GM12878 (cell line): ENCODE measurements at regions not wholly inside any gene's neighbourhood (a gene's known extent, or its start where the extent isn't known, plus 50 kb on each side); places are given as distances from the start of the nearest gene placed in this dataset.

ENCODE experiments used
- BACH1 ChIP-seq: fragments of 450-650 bp; IDR thresholded peaks from 2 replicates; pipeline ENCODE4 v1.6.1; 2017; ENCODE audit warnings: mild to moderate bottlenecking, borderline replicate concordance
- BCL11A ChIP-seq: IDR thresholded peaks from 2 replicates; pipeline ENCODE4 v1.6.1; 2011; ENCODE audit warnings: low read depth, low read length
- CBX5 ChIP-seq: sonication (generic); IDR thresholded peaks from 2 replicates; pipeline ENCODE4 v1.6.1; 2016; ENCODE audit warnings: low read depth, moderate library complexity, mild to moderate bottlenecking, inconsistent platforms
- ETV6 ChIP-seq, 2 experiments: fragments of 450-650 bp in 1 of 2; IDR thresholded peaks in 1 of 2; conservative IDR thresholded peaks in 1 of 2; 2 replicates each; pipeline ENCODE4 v1.6.1; 2014; ENCODE audit warnings: antibody characterized with exemption in 1 of 2, borderline replicate concordance in 1 of 2, low read depth in 1 of 2, mild to moderate bottlenecking in 1 of 2, moderate library complexity in 1 of 2
- FOXM1 ChIP-seq: IDR thresholded peaks from 2 replicates; pipeline ENCODE4 v1.6.1; 2012; ENCODE audit warnings: low read depth, mild to moderate bottlenecking, inconsistent platforms, low read length, moderate library complexity
- HDAC6 ChIP-seq: fragments of 200-600 bp; sonication (generic); IDR thresholded peaks from one replicate; pipeline ENCODE4 v1.8.0; 2017; ENCODE audit warnings: antibody characterized with exemption; ENCODE audit not compliant: unreplicated experiment
- KLF5 ChIP-seq: fragments of 450-650 bp; IDR thresholded peaks from 2 replicates; pipeline ENCODE4 v1.6.1; 2014; ENCODE audit warnings: mild to moderate bottlenecking; ENCODE audit not compliant: partially characterized antibody
- MLLT1 ChIP-seq: fragments of 450-650 bp; IDR thresholded peaks from 2 replicates; pipeline ENCODE4 v1.6.1; 2016; ENCODE audit warnings: mild to moderate bottlenecking
- NR2C2 ChIP-seq: IDR thresholded peaks from 2 replicates; pipeline ENCODE4 v1.6.1; 2011; ENCODE audit warnings: borderline replicate concordance, low read depth; ENCODE audit not compliant: control insufficient read depth, insufficient read length
- POU2F2 ChIP-seq: IDR thresholded peaks from 3 replicates; pipeline ENCODE4 v1.6.1; 2011; ENCODE audit warnings: low read depth, mild to moderate bottlenecking, low read length, borderline replicate concordance
- USF2 ChIP-seq: IDR thresholded peaks from 2 replicates; pipeline ENCODE4 v1.6.1; 2011; ENCODE audit warnings: low read depth, low read length, improper control_type of control experiment, borderline replicate concordance
- ZNF274 ChIP-seq: IDR thresholded peaks from one replicate; pipeline ENCODE4 v1.8.0; 2011; ENCODE audit not compliant: insufficient read length, insufficient read depth
- TF ChIP-seq, protein P1 (sequence below): fragments of 450-650 bp; IDR thresholded peaks from 2 replicates; pipeline ENCODE4 v1.6.1; 2018; ENCODE audit warnings: borderline replicate concordance, mild to moderate bottlenecking; ENCODE audit not compliant: partially characterized antibody
- TF ChIP-seq, protein P2 (sequence below): IDR thresholded peaks from 2 replicates; pipeline ENCODE4 v1.6.1; 2011; ENCODE audit warnings: mild to moderate bottlenecking, low read depth, low read length, moderate library complexity; ENCODE audit not compliant: insufficient replicate concordance
- TF ChIP-seq, protein P3 (sequence below): IDR thresholded peaks from 2 replicates; pipeline ENCODE4 v1.6.1; 2012; ENCODE audit warnings: improper control_type of control experiment, low read depth, low read length; ENCODE audit not compliant: insufficient replicate concordance

GRCh38 chr13:103276775-103277498, 210.7 kb upstream of the SLC10A2 start (continued):
- TF ChIP-seq, protein P1, sequence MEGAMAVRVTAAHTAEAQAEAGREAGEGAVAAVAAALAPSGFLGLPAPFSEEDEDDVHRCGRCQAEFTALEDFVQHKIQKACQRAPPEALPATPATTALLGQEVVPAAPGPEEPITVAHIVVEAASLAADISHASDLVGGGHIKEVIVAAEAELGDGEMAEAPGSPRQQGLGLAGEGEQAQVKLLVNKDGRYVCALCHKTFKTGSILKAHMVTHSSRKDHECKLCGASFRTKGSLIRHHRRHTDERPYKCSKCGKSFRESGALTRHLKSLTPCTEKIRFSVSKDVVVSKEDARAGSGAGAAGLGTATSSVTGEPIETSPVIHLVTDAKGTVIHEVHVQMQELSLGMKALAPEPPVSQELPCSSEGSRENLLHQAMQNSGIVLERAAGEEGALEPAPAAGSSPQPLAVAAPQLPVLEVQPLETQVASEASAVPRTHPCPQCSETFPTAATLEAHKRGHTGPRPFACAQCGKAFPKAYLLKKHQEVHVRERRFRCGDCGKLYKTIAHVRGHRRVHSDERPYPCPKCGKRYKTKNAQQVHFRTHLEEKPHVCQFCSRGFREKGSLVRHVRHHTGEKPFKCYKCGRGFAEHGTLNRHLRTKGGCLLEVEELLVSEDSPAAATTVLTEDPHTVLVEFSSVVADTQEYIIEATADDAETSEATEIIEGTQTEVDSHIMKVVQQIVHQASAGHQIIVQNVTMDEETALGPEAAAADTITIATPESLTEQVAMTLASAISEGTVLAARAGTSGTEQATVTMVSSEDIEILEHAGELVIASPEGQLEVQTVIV: no peak
- TF ChIP-seq, protein P2, sequence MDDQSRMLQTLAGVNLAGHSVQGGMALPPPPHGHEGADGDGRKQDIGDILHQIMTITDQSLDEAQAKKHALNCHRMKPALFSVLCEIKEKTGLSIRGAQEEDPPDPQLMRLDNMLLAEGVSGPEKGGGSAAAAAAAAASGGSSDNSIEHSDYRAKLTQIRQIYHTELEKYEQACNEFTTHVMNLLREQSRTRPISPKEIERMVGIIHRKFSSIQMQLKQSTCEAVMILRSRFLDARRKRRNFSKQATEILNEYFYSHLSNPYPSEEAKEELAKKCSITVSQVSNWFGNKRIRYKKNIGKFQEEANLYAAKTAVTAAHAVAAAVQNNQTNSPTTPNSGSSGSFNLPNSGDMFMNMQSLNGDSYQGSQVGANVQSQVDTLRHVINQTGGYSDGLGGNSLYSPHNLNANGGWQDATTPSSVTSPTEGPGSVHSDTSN: peak; percentile 66
- TF ChIP-seq NR2C2: no peak
- no peak for TF ChIP-seq ETV6 (conservative IDR thresholded peaks at IDR 0.05 in 1 of 2, IDR thresholded peaks at IDR 0.05 in 1 of 2; ENCODE audit: borderline replicate concordance in 1 of 2, low read depth in 1 of 2)
- TF ChIP-seq HDAC6: no peak
- no peak for TF ChIP-seq ZNF274
- TF ChIP-seq BACH1: peak; percentile 71; the same call in 1 of the 2 replicates
- TF ChIP-seq, protein P3, sequence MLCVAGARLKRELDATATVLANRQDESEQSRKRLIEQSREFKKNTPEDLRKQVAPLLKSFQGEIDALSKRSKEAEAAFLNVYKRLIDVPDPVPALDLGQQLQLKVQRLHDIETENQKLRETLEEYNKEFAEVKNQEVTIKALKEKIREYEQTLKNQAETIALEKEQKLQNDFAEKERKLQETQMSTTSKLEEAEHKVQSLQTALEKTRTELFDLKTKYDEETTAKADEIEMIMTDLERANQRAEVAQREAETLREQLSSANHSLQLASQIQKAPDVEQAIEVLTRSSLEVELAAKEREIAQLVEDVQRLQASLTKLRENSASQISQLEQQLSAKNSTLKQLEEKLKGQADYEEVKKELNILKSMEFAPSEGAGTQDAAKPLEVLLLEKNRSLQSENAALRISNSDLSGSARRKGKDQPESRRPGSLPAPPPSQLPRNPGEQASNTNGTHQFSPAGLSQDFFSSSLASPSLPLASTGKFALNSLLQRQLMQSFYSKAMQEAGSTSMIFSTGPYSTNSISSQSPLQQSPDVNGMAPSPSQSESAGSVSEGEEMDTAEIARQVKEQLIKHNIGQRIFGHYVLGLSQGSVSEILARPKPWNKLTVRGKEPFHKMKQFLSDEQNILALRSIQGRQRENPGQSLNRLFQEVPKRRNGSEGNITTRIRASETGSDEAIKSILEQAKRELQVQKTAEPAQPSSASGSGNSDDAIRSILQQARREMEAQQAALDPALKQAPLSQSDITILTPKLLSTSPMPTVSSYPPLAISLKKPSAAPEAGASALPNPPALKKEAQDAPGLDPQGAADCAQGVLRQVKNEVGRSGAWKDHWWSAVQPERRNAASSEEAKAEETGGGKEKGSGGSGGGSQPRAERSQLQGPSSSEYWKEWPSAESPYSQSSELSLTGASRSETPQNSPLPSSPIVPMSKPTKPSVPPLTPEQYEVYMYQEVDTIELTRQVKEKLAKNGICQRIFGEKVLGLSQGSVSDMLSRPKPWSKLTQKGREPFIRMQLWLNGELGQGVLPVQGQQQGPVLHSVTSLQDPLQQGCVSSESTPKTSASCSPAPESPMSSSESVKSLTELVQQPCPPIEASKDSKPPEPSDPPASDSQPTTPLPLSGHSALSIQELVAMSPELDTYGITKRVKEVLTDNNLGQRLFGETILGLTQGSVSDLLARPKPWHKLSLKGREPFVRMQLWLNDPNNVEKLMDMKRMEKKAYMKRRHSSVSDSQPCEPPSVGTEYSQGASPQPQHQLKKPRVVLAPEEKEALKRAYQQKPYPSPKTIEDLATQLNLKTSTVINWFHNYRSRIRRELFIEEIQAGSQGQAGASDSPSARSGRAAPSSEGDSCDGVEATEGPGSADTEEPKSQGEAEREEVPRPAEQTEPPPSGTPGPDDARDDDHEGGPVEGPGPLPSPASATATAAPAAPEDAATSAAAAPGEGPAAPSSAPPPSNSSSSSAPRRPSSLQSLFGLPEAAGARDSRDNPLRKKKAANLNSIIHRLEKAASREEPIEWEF: peak; percentile 29
- peak; percentile 82 for TF ChIP-seq BCL11A
- TF ChIP-seq FOXM1: no peak
- no peak for TF ChIP-seq KLF5
- TF ChIP-seq MLLT1: 0 out of 2 replicates have a peak, but pooled peaks have one; percentile 32
- TF ChIP-seq USF2: no peak
- peak; percentile 20; the same call in 1 of the 3 replicates for TF ChIP-seq POU2F2
- no peak for TF ChIP-seq CBX5
